ENCODE measurements at regions not wholly inside any gene's neighbourhood (a gene's known extent, or its start where the extent isn't known, plus 50 kb on each side); places are given as distances from the start of the nearest gene placed in this dataset.

GRCh38 chr3:184471439-184471838, 90.1 kb upstream of the EPHB3 start:
- H3K23ac ChIP-seq (ENCODE audit: insufficient read length, low read depth, low read length): no peak overlapping the region
- H3K27ac ChIP-seq (ENCODE audit: insufficient read length, low read depth, low read length): no peak overlapping the region
- H2BK5ac ChIP-seq (ENCODE audit: insufficient read length, low read length): no peak overlapping the region
- no peak for TF ChIP-seq CTCF (conservative IDR thresholded peaks at IDR 0.05)
- Mint-ChIP-seq H3K36me3 (ENCODE audit: insufficient read depth in 1 of 3, low read depth in 3 of 3) (no peaks in the 10 kb centered on the region), H3K27me3 (ENCODE audit: low read depth) (peaks cover 4% of the 10 kb centered on the region; the same call in 1 of the 2 replicates), H3K4me3 (no peak overlapping the region), H3K27ac (no peak overlapping the region), H3K9me3 (no peaks in the 10 kb centered on the region; a peak in 1 of 5 replicates), H3K4me1 (peaks cover 0 to 9% of the 10 kb centered on the region in 2 experiments; a peak in 3 of 4 replicates)
- no peak overlapping the region for H4K5ac ChIP-seq (ENCODE audit: insufficient read length, low read depth, low read length)
- no peak overlapping the region for H2BK15ac ChIP-seq (ENCODE audit: low read depth, low read length)
- no peaks in the 10 kb centered on the region for H3K23me2 ChIP-seq (ENCODE audit: insufficient read length, low read depth, low read length, poor library complexity, severe bottlenecking)
- no peak overlapping the region for H2AFZ ChIP-seq (ENCODE audit: low read length)
- H2BK120ac ChIP-seq (ENCODE audit: low read depth, low read length, poor library complexity, severe bottlenecking): no peak overlapping the region
- H4K20me1 ChIP-seq (ENCODE audit: control insufficient read depth, insufficient read depth, insufficient read length): no peaks in the 10 kb centered on the region
- H2BK12ac ChIP-seq (ENCODE audit: insufficient read length, low read depth, low read length): no peak overlapping the region
- no peak overlapping the region for H4K91ac ChIP-seq (ENCODE audit: insufficient read length, low read depth, low read length)
- no peaks in the 10 kb centered on the region for H3K4me1 ChIP-seq (ENCODE audit: insufficient read depth, low read length)
- H3K4me2 ChIP-seq (ENCODE audit: insufficient read depth, insufficient read length, low read length): no peak overlapping the region
- no peaks in the 10 kb centered on the region for H3K79me1 ChIP-seq (ENCODE audit: insufficient read depth, low read depth, low read length, poor library complexity, severe bottlenecking)
- no peak overlapping the region for H2AK5ac ChIP-seq (ENCODE audit: insufficient read length, low read length)
- no peaks in the 10 kb centered on the region for H3K79me2 ChIP-seq (ENCODE audit: insufficient read depth, low read length)
- no peak overlapping the region for H3K9ac ChIP-seq (ENCODE audit: extremely low read depth, insufficient read length, low read length)
- no peak overlapping the region for H3K56ac ChIP-seq (ENCODE audit: insufficient read length, low read depth, low read length)
- H4K8ac ChIP-seq (replicated peaks; ENCODE audit: insufficient read length, low read depth, low read length): no peak overlapping the region
- DNase-seq: no peak
- no CpG with 5 or more reads among the region's 3 CpGs for WGBS (ENCODE audit: extremely low coverage, insufficient read length, low lambda C conversion rate)
- H3T11ph ChIP-seq (ENCODE audit: low read length): no peak overlapping the region
- no peaks in the 10 kb centered on the region for H3K27me3 ChIP-seq (ENCODE audit: insufficient read depth, low read length)
- H2BK20ac ChIP-seq (ENCODE audit: low read depth, low read length, poor library complexity, severe bottlenecking): no peak overlapping the region
- no peak overlapping the region for H3K14ac ChIP-seq (ENCODE audit: insufficient read depth, low read length)
- H3K18ac ChIP-seq (ENCODE audit: insufficient read length, low read depth, low read length): no peak overlapping the region
- H3K9me3 ChIP-seq (ENCODE audit: control insufficient read depth, low read depth, low read length): no peaks in the 10 kb centered on the region
- H3K4ac ChIP-seq (ENCODE audit: low read depth, low read length): no peak overlapping the region
